ENCODE measurements at regions not wholly inside any gene's neighbourhood (a gene's known extent, or its start where the extent isn't known, plus 50 kb on each side); places are given as distances from the start of the nearest gene placed in this dataset.

- TF ChIP-seq POLR2AphosphoS5 (IDR thresholded peaks at IDR 0.05) (no peak), POLR2A (IDR thresholded peaks at IDR 0.05) (no peak)
- TF ChIP-seq, protein P1, sequence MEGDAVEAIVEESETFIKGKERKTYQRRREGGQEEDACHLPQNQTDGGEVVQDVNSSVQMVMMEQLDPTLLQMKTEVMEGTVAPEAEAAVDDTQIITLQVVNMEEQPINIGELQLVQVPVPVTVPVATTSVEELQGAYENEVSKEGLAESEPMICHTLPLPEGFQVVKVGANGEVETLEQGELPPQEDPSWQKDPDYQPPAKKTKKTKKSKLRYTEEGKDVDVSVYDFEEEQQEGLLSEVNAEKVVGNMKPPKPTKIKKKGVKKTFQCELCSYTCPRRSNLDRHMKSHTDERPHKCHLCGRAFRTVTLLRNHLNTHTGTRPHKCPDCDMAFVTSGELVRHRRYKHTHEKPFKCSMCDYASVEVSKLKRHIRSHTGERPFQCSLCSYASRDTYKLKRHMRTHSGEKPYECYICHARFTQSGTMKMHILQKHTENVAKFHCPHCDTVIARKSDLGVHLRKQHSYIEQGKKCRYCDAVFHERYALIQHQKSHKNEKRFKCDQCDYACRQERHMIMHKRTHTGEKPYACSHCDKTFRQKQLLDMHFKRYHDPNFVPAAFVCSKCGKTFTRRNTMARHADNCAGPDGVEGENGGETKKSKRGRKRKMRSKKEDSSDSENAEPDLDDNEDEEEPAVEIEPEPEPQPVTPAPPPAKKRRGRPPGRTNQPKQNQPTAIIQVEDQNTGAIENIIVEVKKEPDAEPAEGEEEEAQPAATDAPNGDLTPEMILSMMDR (IDR thresholded peaks at IDR 0.05): no peak
These were observed 131.7 kb downstream of the MTHFS start for GRCh38 chr15:79765081-79765480.

All from upper lobe of left lung (tissue), 4 donors.